Calu3 (cell line): ENCODE measurements at regions not wholly inside any gene's neighbourhood (a gene's known extent, or its start where the extent isn't known, plus 50 kb on each side); places are given as distances from the start of the nearest gene placed in this dataset.

Source experiments
- BruUV-seq: library from RNA; stranded (reverse); fragments of 400-500 nt; replicated peaks from 2 replicates; lab custom pipeline; 2021; lab: Mats Ljungman, UMichigan
- CTCF ChIA-PET: fragments of 300-600 bp; sonication (Branson Sonifier 250); formaldehyde crosslinking; loops from one replicate; lab custom pipeline; 2022; ENCODE audit warnings: antibody characterized with exemption; lab: Charles Lee
- DNase-seq: peaks from one replicate; pipeline ENCODE4 v3.0.0; 2022
- H3K27ac Mint-ChIP-seq: one replicate; pipeline ENCODE4 v1.8.0; 2022; ENCODE audit warnings: mixed read lengths; ENCODE audit not compliant: unreplicated experiment
- H3K27me3 Mint-ChIP-seq: one replicate; pipeline ENCODE4 v1.8.0; 2022; ENCODE audit warnings: mixed read lengths; ENCODE audit not compliant: unreplicated experiment
- H3K36me3 Mint-ChIP-seq: one replicate; pipeline ENCODE4 v1.8.0; 2022; ENCODE audit warnings: mild to moderate bottlenecking, moderate library complexity, mixed read lengths; ENCODE audit not compliant: insufficient read depth, unreplicated experiment
- H3K4me1 Mint-ChIP-seq: one replicate; pipeline ENCODE4 v1.8.0; 2022; ENCODE audit warnings: mild to moderate bottlenecking, low read depth, mixed read lengths; ENCODE audit not compliant: unreplicated experiment
- H3K4me3 Mint-ChIP-seq: one replicate; pipeline ENCODE4 v1.8.0; 2022; ENCODE audit warnings: mild to moderate bottlenecking, low read depth, moderate library complexity, mixed read lengths; ENCODE audit not compliant: unreplicated experiment
- H3K9me3 Mint-ChIP-seq: one replicate; pipeline ENCODE4 v1.8.0; 2022; ENCODE audit warnings: low read depth, mixed read lengths; ENCODE audit not compliant: unreplicated experiment
- CTCF ChIP-seq: fragments of 200-600 bp; IDR thresholded peaks from one replicate; pipeline ENCODE4 v1.8.0; 2022; ENCODE audit warnings: antibody characterized with exemption; ENCODE audit not compliant: unreplicated experiment
- intact Hi-C: fragments of 100-400 bp; cut with micrococcal nuclease; formaldehyde crosslinking; loops from one replicate; pipeline ENCODE4 v1.10.0; 2022; ENCODE audit not compliant: unreplicated experiment

- no peak for TF ChIP-seq CTCF
- BruUV-seq = no TSS peak
- no peaks in the 10 kb centered on the region for H3K4me1 Mint-ChIP-seq
- no peaks in the 10 kb centered on the region for H3K36me3 Mint-ChIP-seq
- DNase-seq = no peak
- CTCF ChIA-PET = no interaction called here
- H3K4me3 Mint-ChIP-seq = no peak overlapping the region
- peaks cover 11% of the 10 kb centered on the region for H3K9me3 Mint-ChIP-seq
- no peaks in the 10 kb centered on the region for H3K27me3 Mint-ChIP-seq
- intact Hi-C loops = no loop called here
- H3K27ac Mint-ChIP-seq = no peak overlapping the region
Measured at GRCh38 chr6:19643713-19644112, 193.5 kb upstream of the ID4 start.

- intact Hi-C loops = no loop called here
- Mint-ChIP-seq H3K36me3 (no peaks in the 10 kb centered on the region), H3K4me1 (no peaks in the 10 kb centered on the region), H3K27me3 (no peaks in the 10 kb centered on the region), H3K9me3 (peaks cover 10% of the 10 kb centered on the region), H3K27ac (no peak overlapping the region), H3K4me3 (no peak overlapping the region)
- no peak for TF ChIP-seq CTCF
- no TSS peak for BruUV-seq
- CTCF ChIA-PET = interaction anchor here (1.2 kb wide), 1 partner anchor 10 kb away, joined by 6 read pairs; no protein-coding TSS in a partner anchor
- no peak for DNase-seq
Measured at GRCh38 chr6:19655744-19656143, 181.4 kb upstream of the ID4 start.

- H3K27ac Mint-ChIP-seq = no peak overlapping the region
- no TSS peak for BruUV-seq
- no peak for DNase-seq
- TF ChIP-seq CTCF = no peak
- H3K36me3 Mint-ChIP-seq = no peaks in the 10 kb centered on the region
- CTCF ChIA-PET = no interaction called here
- no peak overlapping the region for H3K4me3 Mint-ChIP-seq
- no peaks in the 10 kb centered on the region for H3K27me3 Mint-ChIP-seq
- H3K4me1 Mint-ChIP-seq = no peaks in the 10 kb centered on the region
- peaks cover 20% of the 10 kb centered on the region for H3K9me3 Mint-ChIP-seq
- intact Hi-C loops = no loop called here
Measured at GRCh38 chr6:19660123-19660910, 176.9 kb upstream of the ID4 start.

GRCh38 chr6:19662911-19663310, 174.3 kb upstream of the ID4 start:
- Mint-ChIP-seq H3K36me3 (no peaks in the 10 kb centered on the region), H3K27ac (no peak overlapping the region), H3K27me3 (no peaks in the 10 kb centered on the region), H3K4me3 (no peak overlapping the region), H3K9me3 (peaks cover 18% of the 10 kb centered on the region), H3K4me1 (no peaks in the 10 kb centered on the region)
- no peak for TF ChIP-seq CTCF
- CTCF ChIA-PET = interaction anchor here (0.5 kb wide), 1 partner anchor 360 kb away, joined by 4 read pairs; no protein-coding TSS in a partner anchor
- intact Hi-C loops = no loop called here
- BruUV-seq = no TSS peak
- DNase-seq = no peak
